K562 (cell line): ENCODE measurements at regions not wholly inside any gene's neighbourhood (a gene's known extent, or its start where the extent isn't known, plus 50 kb on each side); places are given as distances from the start of the nearest gene placed in this dataset.
A peak's percentile ranks its signal among the peaks of the same experiment; 100 is the strongest.

ENCODE experiments used
- ARID1B ChIP-seq: fragments of 450-650 bp; IDR thresholded peaks from 2 replicates; pipeline ENCODE4 v1.6.1; 2016; ENCODE audit warnings: antibody characterized with exemption, mild to moderate bottlenecking, inconsistent platforms
- DMBX1 ChIP-seq: fragments of 250-450 bp; sonication (Bioruptor Pico); IDR thresholded peaks from 2 replicates; pipeline ENCODE4 v1.8.0; 2022; ENCODE audit warnings: inconsistent platforms, mild to moderate bottlenecking, moderate library complexity, borderline replicate concordance
- ERF ChIP-seq: fragments of 450-650 bp; formaldehyde crosslinking; IDR thresholded peaks from 2 replicates; pipeline ENCODE4 v1.4.0; 2020; ENCODE audit warnings: mild to moderate bottlenecking, mixed read lengths
- FOXM1 ChIP-seq, 2 experiments: fragments of 450-650 bp in 1 of 2; sonication (generic) in 1 of 2; formaldehyde crosslinking in 1 of 2; IDR thresholded peaks; 2 replicates each; pipeline versions ENCODE4 v1.6.1 to v1.9.0; 2017 to 2022; ENCODE audit warnings: low read depth in 2 of 2, mild to moderate bottlenecking in 2 of 2, missing genetic modification reagents in 1 of 2, moderate library complexity in 1 of 2
- FOXP1 ChIP-seq: sonication (generic); formaldehyde crosslinking; IDR thresholded peaks from 2 replicates; pipeline ENCODE4 v1.8.0; 2022; ENCODE audit warnings: mild to moderate bottlenecking, missing genetic modification reagents
- HCFC1 ChIP-seq: IDR thresholded peaks from 2 replicates; pipeline ENCODE4 v1.6.1; 2012; ENCODE audit warnings: low read depth, low read length, improper control_type of control experiment
- HDAC3 ChIP-seq: fragments of 450-650 bp; IDR thresholded peaks from 2 replicates; pipeline ENCODE4 v1.6.1; 2018; ENCODE audit warnings: borderline replicate concordance, mild to moderate bottlenecking, moderate library complexity; ENCODE audit not compliant: partially characterized antibody
- KHSRP ChIP-seq: fragments of 450-650 bp; IDR thresholded peaks from 2 replicates; pipeline ENCODE4 v1.6.1; 2017
- POLR3A ChIP-seq: IDR thresholded peaks from 2 replicates; pipeline ENCODE4 v1.6.1; 2011; ENCODE audit warnings: borderline replicate concordance, mild to moderate bottlenecking, moderate library complexity; ENCODE audit not compliant: insufficient read length, insufficient read depth; ENCODE audit errors: extremely low read depth
- TF ChIP-seq, protein P1 (sequence below): fragments of 450-650 bp; IDR thresholded peaks from 2 replicates; pipeline ENCODE4 v1.6.1; 2016; ENCODE audit warnings: low read depth
- TF ChIP-seq, protein P2 (sequence below): sonication (generic); formaldehyde crosslinking; IDR thresholded peaks from 2 replicates; pipeline ENCODE4 v1.8.0; 2023; ENCODE audit warnings: missing genetic modification reagents, mild to moderate bottlenecking, borderline replicate concordance
- TF ChIP-seq, protein P3 (sequence below): sonication (generic); IDR thresholded peaks from 2 replicates; pipeline ENCODE4 v1.6.1; 2016
- TF ChIP-seq, protein P4 (sequence below): sonication (generic); formaldehyde crosslinking; IDR thresholded peaks from 2 replicates; pipeline ENCODE4 v1.8.1; 2023; ENCODE audit warnings: mild to moderate bottlenecking, missing genetic modification reagents

DNA sequence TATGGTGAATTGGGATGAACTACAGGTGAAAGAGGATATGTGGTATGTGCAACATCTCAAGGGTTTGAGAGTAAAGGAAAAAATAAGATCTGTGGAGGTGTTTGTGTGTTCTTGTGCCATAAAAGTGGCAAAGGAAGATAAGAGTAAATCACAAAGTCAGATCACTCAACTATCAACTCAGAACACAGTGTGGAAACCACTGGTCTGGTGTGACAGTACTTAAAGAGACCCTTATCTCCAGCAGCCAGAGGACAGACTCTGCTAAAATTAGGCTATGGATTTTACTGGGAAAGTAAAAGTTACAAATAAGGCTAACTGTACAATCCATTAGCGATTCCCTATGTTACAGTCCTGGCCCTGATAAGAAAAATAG, 54.0 kb upstream of the PRDM8 start (continued):
- TF ChIP-seq, protein P1, sequence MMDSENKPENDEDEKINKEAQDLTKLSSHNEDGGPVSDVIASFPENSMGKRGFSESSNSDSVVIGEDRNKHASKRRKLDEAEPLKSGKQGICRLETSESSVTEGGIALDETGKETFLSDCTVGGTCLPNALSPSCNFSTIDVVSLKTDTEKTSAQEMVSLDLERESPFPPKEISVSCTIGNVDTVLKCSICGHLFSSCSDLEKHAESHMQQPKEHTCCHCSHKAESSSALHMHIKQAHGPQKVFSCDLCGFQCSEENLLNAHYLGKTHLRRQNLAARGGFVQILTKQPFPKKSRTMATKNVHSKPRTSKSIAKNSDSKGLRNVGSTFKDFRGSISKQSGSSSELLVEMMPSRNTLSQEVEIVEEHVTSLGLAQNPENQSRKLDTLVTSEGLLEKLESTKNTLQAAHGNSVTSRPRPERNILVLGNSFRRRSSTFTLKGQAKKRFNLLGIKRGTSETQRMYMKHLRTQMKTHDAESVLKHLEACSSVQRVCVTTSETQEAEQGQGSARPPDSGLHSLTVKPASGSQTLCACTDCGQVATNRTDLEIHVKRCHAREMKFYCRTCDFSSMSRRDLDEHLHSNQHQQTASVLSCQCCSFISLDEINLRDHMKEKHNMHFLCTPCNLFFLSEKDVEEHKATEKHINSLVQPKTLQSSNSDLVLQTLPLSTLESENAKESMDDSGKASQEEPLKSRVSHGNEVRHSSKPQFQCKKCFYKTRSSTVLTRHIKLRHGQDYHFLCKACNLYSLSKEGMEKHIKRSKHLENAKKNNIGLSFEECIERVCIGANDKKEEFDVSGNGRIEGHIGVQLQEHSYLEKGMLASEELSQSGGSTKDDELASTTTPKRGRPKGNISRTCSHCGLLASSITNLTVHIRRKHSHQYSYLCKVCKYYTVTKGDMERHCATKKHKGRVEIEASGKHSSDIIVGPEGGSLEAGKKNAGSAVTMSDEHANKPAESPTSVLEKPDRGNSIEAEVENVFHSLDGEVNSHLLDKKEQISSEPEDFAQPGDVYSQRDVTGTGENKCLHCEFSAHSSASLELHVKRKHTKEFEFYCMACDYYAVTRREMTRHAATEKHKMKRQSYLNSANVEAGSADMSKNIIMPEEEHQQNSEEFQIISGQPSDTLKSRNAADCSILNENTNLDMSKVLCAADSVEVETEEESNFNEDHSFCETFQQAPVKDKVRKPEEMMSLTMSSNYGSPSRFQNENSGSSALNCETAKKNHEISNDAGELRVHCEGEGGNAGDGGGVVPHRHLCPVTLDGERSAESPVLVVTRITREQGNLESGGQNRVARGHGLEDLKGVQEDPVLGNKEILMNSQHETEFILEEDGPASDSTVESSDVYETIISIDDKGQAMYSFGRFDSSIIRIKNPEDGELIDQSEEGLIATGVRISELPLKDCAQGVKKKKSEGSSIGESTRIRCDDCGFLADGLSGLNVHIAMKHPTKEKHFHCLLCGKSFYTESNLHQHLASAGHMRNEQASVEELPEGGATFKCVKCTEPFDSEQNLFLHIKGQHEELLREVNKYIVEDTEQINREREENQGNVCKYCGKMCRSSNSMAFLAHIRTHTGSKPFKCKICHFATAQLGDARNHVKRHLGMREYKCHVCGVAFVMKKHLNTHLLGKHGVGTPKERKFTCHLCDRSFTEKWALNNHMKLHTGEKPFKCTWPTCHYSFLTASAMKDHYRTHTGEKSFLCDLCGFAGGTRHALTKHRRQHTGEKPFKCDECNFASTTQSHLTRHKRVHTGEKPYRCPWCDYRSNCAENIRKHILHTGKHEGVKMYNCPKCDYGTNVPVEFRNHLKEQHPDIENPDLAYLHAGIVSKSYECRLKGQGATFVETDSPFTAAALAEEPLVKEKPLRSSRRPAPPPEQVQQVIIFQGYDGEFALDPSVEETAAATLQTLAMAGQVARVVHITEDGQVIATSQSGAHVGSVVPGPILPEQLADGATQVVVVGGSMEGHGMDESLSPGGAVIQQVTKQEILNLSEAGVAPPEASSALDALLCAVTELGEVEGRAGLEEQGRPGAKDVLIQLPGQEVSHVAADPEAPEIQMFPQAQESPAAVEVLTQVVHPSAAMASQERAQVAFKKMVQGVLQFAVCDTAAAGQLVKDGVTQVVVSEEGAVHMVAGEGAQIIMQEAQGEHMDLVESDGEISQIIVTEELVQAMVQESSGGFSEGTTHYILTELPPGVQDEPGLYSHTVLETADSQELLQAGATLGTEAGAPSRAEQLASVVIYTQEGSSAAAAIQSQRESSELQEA, result no peak
- TF ChIP-seq DMBX1 (CRISPR knock-in tag), result peak; percentile 84
- TF ChIP-seq FOXM1 (IDR thresholded peaks at IDR 0.05; ENCODE audit: low read depth), result peak; percentile 98
- TF ChIP-seq FOXM1 (CRISPR knock-in tag; IDR thresholded peaks at IDR 0.05; ENCODE audit: low read depth), result no peak
- TF ChIP-seq, protein P2, sequence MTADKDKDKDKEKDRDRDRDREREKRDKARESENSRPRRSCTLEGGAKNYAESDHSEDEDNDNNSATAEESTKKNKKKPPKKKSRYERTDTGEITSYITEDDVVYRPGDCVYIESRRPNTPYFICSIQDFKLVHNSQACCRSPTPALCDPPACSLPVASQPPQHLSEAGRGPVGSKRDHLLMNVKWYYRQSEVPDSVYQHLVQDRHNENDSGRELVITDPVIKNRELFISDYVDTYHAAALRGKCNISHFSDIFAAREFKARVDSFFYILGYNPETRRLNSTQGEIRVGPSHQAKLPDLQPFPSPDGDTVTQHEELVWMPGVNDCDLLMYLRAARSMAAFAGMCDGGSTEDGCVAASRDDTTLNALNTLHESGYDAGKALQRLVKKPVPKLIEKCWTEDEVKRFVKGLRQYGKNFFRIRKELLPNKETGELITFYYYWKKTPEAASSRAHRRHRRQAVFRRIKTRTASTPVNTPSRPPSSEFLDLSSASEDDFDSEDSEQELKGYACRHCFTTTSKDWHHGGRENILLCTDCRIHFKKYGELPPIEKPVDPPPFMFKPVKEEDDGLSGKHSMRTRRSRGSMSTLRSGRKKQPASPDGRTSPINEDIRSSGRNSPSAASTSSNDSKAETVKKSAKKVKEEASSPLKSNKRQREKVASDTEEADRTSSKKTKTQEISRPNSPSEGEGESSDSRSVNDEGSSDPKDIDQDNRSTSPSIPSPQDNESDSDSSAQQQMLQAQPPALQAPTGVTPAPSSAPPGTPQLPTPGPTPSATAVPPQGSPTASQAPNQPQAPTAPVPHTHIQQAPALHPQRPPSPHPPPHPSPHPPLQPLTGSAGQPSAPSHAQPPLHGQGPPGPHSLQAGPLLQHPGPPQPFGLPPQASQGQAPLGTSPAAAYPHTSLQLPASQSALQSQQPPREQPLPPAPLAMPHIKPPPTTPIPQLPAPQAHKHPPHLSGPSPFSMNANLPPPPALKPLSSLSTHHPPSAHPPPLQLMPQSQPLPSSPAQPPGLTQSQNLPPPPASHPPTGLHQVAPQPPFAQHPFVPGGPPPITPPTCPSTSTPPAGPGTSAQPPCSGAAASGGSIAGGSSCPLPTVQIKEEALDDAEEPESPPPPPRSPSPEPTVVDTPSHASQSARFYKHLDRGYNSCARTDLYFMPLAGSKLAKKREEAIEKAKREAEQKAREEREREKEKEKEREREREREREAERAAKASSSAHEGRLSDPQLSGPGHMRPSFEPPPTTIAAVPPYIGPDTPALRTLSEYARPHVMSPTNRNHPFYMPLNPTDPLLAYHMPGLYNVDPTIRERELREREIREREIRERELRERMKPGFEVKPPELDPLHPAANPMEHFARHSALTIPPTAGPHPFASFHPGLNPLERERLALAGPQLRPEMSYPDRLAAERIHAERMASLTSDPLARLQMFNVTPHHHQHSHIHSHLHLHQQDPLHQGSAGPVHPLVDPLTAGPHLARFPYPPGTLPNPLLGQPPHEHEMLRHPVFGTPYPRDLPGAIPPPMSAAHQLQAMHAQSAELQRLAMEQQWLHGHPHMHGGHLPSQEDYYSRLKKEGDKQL (CRISPR knock-in tag), result no peak
- peak; percentile 91 for TF ChIP-seq KHSRP
- TF ChIP-seq POLR3A, result no peak
- TF ChIP-seq, protein P3, sequence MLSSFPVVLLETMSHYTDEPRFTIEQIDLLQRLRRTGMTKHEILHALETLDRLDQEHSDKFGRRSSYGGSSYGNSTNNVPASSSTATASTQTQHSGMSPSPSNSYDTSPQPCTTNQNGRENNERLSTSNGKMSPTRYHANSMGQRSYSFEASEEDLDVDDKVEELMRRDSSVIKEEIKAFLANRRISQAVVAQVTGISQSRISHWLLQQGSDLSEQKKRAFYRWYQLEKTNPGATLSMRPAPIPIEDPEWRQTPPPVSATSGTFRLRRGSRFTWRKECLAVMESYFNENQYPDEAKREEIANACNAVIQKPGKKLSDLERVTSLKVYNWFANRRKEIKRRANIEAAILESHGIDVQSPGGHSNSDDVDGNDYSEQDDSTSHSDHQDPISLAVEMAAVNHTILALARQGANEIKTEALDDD, result no peak
- TF ChIP-seq, protein P4, sequence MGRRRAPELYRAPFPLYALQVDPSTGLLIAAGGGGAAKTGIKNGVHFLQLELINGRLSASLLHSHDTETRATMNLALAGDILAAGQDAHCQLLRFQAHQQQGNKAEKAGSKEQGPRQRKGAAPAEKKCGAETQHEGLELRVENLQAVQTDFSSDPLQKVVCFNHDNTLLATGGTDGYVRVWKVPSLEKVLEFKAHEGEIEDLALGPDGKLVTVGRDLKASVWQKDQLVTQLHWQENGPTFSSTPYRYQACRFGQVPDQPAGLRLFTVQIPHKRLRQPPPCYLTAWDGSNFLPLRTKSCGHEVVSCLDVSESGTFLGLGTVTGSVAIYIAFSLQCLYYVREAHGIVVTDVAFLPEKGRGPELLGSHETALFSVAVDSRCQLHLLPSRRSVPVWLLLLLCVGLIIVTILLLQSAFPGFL (CRISPR knock-in tag), result no peak
- TF ChIP-seq HDAC3, result peak; percentile 98
- TF ChIP-seq ERF (CRISPR knock-in tag), result no peak
- no peak for TF ChIP-seq HCFC1
- peak; percentile 100 for TF ChIP-seq ARID1B
- TF ChIP-seq FOXP1 (CRISPR knock-in tag), result no peak
